Fibroblast of skin of left biceps (primary cell): ENCODE measurements at regions not wholly inside any gene's neighbourhood (a gene's known extent, or its start where the extent isn't known, plus 50 kb on each side); places are given as distances from the start of the nearest gene placed in this dataset.
A peak's percentile ranks its signal among the peaks of the same experiment; 100 is the strongest.
"Not testable (repeated sequence)": the region's sequence is repeated elsewhere in the genome, so short reads cannot be mapped to it uniquely, and the experiment has no call there.

Experiments used
- DNase-seq, 2 experiments: peaks; one replicate each; pipeline ENCODE4 v3.0.0-alpha.2; 2013; ENCODE audit warnings: low read depth in 2 of 2

DNA sequence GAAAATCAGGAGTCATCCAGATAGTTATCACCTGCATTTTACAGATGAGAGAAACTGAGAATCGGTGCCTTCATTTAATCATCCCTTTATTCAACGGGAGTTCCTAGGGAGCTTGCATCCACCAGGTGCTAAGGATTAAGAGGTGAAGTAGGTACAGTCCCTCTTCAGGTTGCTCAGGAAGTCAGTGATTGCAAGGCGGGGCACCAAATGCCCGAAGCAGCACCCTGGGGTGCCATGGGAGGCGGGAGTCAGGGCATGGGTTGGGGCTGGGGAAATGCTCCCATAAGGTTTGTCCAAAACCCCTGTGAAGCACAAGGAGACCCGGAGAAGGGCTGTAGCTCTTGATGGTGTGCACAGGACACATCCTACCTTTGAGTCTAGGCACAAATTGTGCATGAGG, 98.8 kb upstream of the KLF4 start:
- DNase-seq = no peak

DNA sequence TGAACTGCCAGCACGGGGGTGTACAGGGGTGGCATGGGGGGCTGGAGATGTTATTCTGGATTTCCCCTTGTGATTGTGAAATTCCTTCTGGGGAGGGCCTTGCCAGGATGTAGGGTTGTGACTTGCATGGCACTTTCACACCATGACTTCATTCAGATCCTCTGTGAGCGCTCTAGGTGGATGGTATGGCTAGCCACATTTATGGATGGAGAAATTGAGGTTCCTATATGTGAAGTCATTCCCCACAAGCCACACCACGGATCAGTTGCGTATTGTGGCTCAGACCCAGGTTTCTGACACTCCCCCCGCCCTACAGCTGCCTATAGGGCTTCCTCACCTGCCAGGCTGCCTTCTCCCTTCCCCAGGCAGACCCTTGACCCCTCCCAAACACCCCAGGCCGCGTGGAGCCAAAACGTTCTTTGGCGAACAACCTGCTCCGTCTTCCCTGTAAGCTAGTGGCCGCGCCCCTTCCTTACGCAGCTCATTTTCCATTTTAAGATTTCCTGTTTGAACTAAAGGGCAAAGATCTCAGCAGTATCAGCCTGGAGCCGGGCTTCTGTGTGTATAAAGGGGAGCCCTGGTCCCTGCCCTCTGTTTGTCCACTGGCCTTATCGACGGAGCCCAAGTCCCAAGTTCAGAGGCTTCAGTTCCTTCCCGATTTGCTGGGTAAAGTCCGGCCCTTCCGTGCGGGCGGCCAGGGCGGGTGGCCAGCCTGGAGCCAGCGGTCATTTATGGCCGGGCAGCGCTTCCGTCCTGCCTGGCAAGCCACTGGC, 97.8 kb upstream of the KLF4 start:
- no peak for DNase-seq

GRCh38 chr9:107586493-107586892, 96.9 kb upstream of the KLF4 start:
- no peak for DNase-seq

- DNase-seq = no peak
Measured at GRCh38 chr9:107585465-107585864, 95.9 kb upstream of the KLF4 start.

DNA sequence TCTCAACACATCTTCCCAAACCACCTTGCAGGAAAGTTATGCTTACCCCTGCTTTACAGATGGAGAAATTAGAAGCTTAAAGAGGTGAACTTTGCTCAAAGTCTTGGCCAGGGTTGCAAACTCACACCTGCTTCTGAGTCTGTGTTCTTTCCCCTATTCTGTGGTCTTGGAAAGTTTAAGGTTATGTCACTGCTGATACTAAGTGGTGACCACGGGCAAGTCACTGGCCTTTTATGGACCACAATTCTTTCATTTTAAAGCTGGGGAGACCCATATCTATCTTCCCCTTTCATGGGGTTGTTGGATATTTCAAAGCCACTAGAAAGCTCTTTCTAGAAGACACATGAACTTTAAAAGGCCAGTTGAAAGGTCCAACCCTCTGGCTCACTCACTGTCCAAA, 95.4 kb upstream of the KLF4 start:
- DNase-seq = no peak

DNA sequence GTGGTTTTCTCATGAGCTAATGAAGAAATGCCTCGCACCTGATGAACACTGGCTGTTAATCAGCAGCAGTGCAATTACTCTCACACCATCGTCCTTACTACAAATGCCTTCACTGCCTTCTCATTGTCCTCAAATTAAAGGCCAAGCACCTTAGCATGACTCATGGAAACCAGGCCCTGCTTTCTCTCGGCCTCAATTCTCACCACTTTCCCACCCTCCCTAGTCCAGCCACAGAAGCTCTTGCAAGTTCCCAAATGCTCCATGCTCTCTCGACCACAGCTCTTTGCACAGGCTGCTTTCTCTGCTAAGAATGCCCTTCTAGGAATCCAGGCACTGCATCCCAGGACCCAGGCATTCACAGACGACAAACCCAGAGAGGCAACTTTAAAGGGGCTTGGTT, 94.6 kb upstream of the KLF4 start:
- no peak for DNase-seq

- no peak for DNase-seq
Measured at GRCh38 chr9:107577140-107577776, 87.7 kb upstream of the KLF4 start.

GRCh38 chr9:107571148-107571547, 81.6 kb upstream of the KLF4 start:
- DNase-seq = no peak

DNA sequence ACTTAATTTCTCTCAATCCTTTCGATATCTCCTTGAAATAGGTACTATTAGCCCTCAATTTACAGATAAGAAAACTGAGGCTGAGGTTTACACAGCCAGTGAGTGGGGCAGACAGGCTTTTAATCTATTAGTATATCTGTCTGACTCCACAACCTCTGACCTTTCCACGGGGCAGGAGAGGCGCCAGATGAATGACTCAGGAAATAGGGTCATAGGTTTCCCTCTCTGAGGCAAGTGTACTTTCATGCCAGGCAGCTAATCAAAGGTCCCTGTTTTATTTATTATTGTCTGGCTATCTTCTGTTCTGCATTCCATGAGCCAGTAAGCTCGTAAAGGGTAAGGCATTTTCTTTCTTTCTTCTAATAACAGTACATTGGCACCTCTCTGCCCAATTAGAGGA, 79.6 kb upstream of the KLF4 start:
- DNase-seq = no peak

- DNase-seq = not testable (repeated sequence)
Measured at GRCh38 chr9:107568406-107568805, 78.8 kb upstream of the KLF4 start.

DNA sequence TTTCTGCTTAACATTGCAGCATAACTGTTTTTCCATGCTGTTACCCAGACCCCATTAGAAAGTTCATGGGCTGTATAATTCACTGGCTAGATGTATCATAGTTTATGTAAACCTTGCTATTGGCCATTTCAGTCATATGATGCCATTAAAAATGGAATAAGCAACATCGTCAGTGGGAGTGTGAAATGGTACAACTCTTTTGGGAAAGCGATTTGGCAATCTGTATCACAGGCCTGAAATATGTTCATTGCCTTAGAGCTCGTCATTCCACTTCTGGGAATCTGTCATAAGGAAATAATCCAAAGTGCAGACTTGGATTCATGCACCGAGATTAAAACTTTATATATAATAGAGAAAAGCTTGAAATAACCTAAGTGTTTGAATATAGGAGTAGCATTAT, 77.9 kb upstream of the KLF4 start:
- DNase-seq = no peak

GRCh38 chr9:107566611-107567061, 77.1 kb upstream of the KLF4 start:
- peak; percentile 40 to 51 for DNase-seq

DNA sequence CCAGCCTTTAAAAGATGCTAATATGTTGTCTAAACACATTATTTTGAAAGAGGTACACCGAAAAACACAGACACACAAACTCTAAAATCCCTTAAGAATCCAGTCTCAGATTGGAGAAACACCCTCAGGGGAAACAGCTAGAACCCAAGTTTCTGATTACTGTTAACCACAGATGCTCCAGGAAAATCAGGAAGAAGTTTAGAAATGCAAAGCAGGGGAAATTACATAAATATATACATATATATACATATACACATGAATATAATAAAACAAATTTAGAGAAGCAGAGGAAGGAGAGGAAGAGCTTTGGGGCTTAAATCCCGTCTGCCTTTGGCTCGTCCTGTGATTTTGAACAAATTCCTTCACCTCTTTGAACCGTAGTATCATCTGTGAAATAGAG, 73.2 kb upstream of the KLF4 start:
- DNase-seq = no peak

GRCh38 chr9:107559494-107560086, 70.0 kb upstream of the KLF4 start:
- DNase-seq = no peak

GRCh38 chr9:107557236-107557990, 67.8 kb upstream of the KLF4 start:
- no peak for DNase-seq

DNA sequence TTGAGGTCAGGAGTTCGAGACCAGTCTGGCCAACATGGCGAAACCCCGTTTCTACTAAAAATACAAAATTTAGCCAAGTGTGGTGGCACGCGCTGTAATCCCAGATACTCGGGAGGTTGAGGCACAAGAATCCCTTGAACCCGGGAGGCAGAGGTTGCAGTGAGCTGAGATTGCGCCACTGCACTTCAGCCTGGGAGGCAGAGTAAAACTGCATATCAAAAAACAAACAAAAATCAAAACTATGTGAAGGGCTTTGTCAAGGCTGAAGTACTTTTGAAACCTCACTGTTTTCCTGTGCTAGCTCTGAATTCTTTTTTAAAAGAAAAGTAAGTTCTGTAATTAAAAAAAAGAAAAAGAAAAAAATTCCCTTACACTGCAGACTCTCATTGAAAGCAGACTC, 65.1 kb upstream of the KLF4 start:
- DNase-seq = no peak

DNA sequence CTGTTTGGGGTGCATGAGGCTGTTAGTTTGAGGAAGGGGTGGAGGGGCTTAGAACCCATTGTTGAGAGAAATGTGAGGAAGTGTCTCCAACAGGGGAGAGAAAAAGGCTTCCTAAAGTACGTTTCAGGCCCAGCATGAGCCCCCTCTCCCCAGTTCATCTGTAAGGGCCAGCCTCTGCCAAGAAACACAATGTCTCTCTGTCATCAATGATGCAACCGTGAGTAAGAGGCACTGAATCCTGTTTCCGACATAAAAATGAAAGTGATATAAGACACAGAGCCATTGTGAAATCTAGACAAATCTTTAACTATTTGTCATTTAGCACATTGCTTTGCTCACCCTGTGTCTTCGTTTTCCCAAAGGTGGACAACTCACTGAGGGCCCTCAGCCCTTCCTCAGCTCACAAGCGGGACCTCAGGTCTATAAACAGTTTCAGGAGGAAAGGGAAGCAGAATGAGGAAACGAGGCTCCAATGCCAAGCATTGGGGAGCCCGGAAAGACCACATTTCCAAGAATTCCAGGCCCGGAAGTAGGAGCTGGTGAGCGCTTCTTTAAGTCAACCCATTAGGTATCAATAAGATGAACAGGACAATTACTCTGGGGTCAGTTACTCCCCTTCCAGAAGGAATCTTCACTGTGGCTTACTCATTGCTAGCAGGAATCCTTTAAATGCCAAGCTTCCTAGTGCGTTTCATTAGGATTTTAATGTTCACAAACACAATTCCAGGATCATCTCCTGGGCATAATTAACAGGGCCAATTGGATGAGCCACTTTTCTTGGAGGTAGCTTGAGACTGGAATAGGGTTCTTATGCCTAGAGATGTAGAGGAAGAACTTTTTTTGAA, 59.0 kb upstream of the KLF4 start:
- peak; percentile 95 to 96 for DNase-seq

DNA sequence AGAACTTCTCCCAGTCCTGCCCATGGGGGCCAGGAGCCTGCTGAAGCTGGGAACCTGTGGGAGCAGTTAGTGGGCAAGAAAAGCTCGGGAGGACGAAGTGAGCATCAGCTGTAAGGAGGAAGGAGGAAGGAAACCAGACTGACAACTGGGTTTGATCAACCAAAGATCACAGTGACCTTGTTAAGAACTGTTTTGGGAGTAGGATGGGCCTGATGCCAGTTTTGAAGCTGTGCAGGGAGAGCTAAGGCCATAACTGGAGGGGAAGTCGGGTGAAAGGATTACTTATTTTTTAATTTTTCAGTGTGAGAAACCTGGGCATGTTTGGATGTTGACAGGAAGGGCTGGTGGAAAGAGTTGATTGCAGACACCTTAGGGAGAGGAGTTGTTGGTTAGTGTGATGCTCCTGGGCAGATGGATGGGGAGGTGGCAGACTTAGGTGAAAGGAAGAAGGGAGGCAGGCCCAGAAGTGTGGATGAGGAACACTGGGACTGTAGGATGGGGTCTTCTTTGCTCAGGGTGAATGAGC, 58.3 kb upstream of the KLF4 start:
- DNase-seq = no peak

GRCh38 chr9:107547303-107547702, 57.7 kb upstream of the KLF4 start:
- no peak for DNase-seq

DNA sequence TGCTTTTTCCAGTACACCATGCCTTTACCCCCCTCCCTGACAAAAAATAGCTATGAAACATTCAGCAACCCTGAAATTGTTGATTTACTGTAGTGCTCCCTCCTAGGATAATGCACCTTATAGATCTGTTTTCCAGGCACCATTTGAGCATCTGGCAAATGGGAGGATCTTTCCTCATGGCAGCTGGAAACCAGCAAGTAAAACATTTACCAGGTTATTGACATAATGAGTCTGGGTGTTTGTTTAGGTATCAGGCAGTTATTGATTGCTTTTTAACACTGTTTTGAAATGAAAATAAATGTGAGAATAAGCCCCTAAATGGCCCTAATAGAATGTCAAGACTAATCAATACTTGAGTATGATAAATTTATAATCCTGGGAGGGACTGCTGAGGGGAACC, 57.3 kb upstream of the KLF4 start:
- DNase-seq = no peak

DNA sequence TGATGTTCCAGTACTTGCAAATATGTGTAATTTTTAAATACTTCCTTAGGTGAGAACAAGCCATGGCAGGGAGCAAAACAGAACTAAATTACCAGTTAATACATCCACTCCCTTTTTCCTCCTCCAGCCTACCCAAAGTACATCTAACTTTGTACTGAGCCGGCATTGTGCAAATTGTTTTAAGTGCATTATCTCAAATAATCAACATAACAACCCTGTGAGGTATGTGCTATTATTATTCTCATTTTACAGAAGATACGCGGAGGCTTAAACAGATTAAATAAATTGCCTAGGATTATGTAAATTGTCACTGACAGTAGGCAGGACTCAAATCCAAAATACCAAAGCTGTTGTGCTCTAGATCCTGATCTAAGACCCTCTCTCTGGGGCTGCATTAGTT, 55.5 kb upstream of the KLF4 start:
- no peak for DNase-seq
